Retina (tissue), 1 donor: ENCODE measurements at regions not wholly inside any gene's neighbourhood (a gene's known extent, or its start where the extent isn't known, plus 50 kb on each side); places are given as distances from the start of the nearest gene placed in this dataset.

ENCODE experiments used
- DNase-seq: peaks from one replicate; pipeline ENCODE4 v3.0.0-alpha.2; 2016

GRCh38 chr16:85258629-85259028 lies 146.4 kb upstream of the CIBAR2 start:
- peak; percentile 88 for DNase-seq

DNA sequence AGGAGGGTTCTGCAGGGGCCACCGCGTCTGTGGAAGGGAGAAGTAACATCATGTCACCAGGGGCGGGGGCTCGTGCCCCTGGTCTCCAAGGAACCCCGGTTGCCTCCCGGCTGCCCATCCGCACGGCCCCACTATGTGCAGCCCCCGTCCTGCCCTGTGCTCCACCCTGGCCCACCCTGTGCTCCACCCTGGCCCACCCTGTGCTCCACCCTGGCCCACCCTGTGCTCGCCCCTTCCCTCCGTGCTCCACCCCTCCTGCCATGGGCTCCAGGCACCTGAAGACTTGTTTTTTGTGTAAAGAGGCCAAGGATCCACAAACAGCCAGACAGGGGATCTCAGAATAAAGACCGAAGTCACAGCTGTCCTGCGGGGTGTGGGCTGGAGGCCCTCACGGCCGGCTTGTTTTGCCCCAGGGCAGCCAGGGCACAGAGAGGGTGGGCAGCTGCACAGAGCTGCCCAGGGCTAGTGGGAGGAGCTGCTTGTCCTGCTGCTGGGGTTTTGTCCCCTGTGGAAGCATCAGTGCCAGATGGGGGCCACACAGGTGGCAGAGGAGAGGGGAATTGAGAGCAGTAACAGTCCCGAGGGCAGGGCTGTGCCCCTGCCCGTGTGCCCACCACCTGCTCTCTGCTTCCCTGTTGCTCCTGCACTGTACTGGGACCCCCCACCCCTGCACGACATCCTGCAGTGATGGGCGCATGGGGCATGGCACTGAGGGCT lies 147.0 kb upstream of the CIBAR2 start:
- peak; percentile 78 for DNase-seq

DNA sequence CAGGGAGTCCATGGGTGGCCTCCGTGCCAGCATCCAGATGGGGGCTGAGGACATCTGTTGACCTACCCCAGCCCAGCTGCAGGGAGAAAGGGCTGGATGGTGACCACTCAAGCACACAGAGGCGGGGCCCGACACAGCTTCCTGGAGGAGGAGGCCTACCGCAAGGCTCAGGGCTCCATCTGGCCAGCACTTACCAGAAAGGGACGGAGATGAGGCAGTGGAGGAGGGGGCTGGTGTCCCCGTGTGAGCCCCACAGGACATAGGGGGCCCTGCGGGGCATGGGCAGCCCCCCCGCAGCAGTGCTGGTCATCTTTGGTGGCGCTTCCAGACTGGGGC lies 147.5 kb upstream of the CIBAR2 start:
- DNase-seq = no peak

GRCh38 chr16:85261204-85261603 lies 148.9 kb upstream of the CIBAR2 start:
- no peak for DNase-seq

GRCh38 chr16:85261657-85262557 lies 149.6 kb upstream of the CIBAR2 start:
- no peak for DNase-seq

GRCh38 chr16:85262558-85263238 lies 150.4 kb upstream of the CIBAR2 start:
- no peak for DNase-seq

DNA sequence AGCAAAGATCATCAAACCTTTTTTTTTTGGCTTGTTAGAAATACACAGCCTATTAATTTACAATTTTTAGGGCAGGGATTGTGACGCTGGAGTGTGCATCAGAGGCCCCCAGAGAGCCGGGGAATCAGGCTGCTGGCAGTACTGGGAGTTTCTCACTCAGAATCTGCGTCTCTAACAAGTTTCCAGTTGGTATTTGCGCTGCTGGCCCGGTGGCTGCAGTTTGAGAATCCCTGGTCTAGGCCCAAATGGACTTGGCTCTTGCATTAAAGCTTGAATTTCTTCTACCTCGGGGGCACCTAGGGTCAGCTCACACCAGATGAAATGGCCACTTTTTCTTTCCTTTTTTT lies 150.9 kb upstream of the CIBAR2 start:
- no peak for DNase-seq

GRCh38 chr16:85264752-85265151 lies 152.5 kb upstream of the CIBAR2 start:
- no peak for DNase-seq

GRCh38 chr16:85265161-85265784 lies 153.0 kb upstream of the CIBAR2 start:
- DNase-seq = no peak

GRCh38 chr16:85265810-85266209 lies 153.5 kb upstream of the CIBAR2 start:
- no peak for DNase-seq

DNA sequence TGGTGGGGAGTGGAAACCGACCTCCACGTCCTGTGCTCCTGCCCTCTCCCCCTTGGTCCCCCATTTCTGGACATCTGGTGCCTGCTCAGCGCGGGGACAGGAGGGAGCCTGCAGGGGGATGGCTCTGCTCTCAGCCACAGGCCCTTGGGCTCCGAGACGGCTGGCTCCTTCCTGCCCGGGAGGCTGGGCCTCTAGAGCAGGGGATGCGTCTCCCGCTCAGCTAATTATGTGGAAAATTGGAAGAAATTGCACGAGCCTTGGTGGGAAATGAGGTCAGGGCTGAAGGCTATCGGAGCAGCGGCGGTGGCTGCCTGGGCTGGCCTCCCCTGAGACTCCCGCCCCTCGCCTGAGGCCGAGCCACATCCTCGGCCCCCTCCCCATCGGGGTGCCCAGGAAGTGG lies 154.6 kb upstream of the CIBAR2 start:
- peak; percentile 86 for DNase-seq

DNA sequence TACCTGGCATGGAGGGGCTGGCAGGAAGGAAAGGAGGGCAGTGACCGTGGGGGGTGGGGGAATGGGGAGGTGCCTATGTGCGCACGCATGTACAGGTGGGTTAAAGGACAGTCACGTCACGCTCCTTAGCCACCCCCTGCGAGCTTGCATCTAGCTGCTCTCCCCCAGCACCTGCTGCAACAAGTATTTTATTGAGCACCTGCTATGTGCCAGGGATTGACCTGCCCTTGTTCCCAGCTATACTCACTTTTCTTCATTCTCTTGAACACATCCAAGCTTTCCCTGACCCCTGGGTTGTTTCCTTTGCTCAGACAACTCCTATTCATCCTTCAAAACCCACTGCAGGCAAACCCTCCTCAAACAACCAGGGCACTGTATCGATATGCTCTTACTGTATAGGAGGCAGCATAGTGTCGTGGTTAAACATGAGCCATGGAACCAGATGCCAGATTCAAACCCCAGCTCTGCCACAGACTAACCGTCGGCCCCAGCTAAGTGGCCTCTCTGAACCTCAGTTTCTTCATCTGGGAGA lies 155.2 kb upstream of the CIBAR2 start:
- no peak for DNase-seq

- DNase-seq = peak; percentile 60
These were observed 156.9 kb upstream of the CIBAR2 start for GRCh38 chr16:85269165-85269564.

GRCh38 chr16:85270374-85270773 lies 158.1 kb upstream of the CIBAR2 start:
- peak; percentile 60 for DNase-seq

- DNase-seq = no peak
These were observed 158.9 kb upstream of the CIBAR2 start for GRCh38 chr16:85271198-85271597.

DNA sequence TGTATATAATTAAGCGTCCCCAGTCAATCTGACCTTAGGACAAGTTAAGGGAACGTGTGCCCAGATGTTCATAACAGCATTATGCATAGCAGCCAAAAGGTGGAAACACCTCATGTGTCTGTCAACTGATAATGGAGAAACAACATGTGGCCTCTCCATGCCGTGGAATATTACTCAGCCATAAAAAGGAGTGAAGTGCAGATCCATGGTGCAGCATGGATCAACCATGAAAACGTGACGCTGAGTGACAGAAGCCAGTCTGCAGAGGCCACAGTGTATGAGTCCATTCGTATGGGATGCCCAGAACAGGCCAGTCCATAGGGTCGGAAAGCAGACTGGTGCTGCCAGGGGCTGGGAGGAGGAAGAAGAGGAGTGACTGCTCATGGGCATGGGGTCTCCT lies 161.0 kb upstream of the CIBAR2 start:
- DNase-seq = no peak

GRCh38 chr16:85274501-85274900 lies 162.2 kb upstream of the CIBAR2 start:
- no peak for DNase-seq

- no peak for DNase-seq
These were observed 162.7 kb upstream of the CIBAR2 start for GRCh38 chr16:85274924-85275323.

GRCh38 chr16:85275533-85276249 lies 163.4 kb upstream of the CIBAR2 start:
- peak; percentile 90 for DNase-seq

DNA sequence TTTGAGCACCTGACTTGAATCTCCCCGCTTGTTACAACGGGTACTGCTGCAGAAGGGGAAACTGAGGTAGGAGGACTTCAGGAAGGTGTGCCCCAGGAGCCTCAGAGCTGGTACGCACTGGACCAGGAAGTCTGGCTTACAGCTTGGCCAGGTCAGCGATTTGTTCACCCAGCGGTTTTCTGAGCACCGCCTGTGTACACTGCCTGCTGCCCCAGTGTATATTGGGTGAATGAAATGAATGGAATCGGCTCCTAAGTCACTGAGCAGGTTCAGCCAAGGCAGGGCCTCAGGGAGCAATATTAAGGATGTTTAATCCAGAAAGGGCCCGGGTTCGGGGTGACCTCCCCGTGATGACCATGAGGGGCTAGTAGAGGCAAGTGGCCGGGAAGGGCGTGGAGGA lies 164.0 kb upstream of the CIBAR2 start:
- DNase-seq = no peak

DNA sequence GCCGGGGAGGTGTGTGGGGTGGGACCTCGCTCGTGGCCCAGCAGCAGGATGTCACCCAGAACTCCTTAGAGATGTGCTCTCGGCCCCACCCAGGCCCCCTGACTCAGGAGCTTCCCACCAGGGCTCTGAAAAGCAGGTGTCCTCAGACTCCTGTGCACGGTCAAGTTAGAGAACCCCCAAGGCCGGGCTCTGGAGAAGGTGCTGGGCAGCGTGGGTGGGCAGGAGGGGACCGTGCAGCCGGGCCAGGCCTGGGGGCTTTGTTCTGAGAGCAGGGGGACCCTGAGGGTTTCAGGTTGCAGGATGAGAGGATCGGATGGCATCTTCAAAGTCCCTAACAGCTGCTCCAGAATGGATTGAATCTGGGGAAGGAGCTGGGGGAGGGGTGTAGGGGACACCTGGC lies 164.4 kb upstream of the CIBAR2 start:
- no peak for DNase-seq

GRCh38 chr16:85278839-85279238 lies 166.6 kb upstream of the CIBAR2 start:
- DNase-seq = peak; percentile 58
